ENCODE measurements at regions not wholly inside any gene's neighbourhood (a gene's known extent, or its start where the extent isn't known, plus 50 kb on each side); places are given as distances from the start of the nearest gene placed in this dataset.

DNA sequence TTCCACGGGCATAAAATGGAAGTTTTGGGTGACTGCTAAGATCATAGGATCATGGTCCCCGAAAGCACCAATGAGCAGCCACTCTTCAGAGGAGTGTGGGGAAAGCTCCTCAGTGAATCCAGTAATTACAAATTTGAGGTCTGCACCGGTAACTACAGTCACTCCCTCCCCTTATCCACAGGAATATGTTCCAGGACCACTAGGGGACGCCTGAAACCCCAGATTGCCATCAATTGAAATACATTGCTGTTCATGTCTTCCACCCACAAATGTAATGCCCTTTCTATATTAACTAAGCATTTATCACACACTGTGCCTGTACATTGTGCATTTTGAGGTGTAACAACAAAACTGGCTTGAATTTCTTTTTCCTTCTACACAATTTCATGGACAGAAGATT, 447.9 kb upstream of the PFKP start:
- Histone ChIP-seq H3K4me1 (ENCODE audit: insufficient read depth) (peaks cover 22% of the 10 kb centered on the region), H3K36me3 (ENCODE audit: insufficient read depth) (no peaks in the 10 kb centered on the region), H3K27me3 (ENCODE audit: insufficient read depth) (no peaks in the 10 kb centered on the region), H3K27ac (ENCODE audit: low read depth) (no peak overlapping the region), H4K20me1 (replicated peaks; ENCODE audit: insufficient read depth) (no peaks in the 10 kb centered on the region), H3K79me2 (replicated peaks; ENCODE audit: insufficient read depth) (no peaks in the 10 kb centered on the region), H2AFZ (no peak overlapping the region), H3K4me2 (no peak overlapping the region), H3F3A (replicated peaks; ENCODE audit: low read depth) (no peaks in the 10 kb centered on the region), H3K9me2 (ENCODE audit: insufficient read depth) (no peaks in the 10 kb centered on the region), H3K4me3 (no peak overlapping the region)
- no peak overlapping the region for H3K27ac Mint-ChIP-seq
- ATAC-seq: peak; percentile 81
- peaks cover 29% of the 10 kb centered on the region for H3K4me1 Mint-ChIP-seq
- H3K27me3 Mint-ChIP-seq (ENCODE audit: insufficient read depth, low read depth, poor library complexity): peaks cover 9% of the 10 kb centered on the region
- DNase-seq (ENCODE audit: low spot score): peak; percentile 72
- no peak overlapping the region for H3K4me3 Mint-ChIP-seq
- TF ChIP-seq EZH2 (IDR thresholded peaks at IDR 0.05; ENCODE audit: low read depth, unreplicated experiment): no peak
- TF ChIP-seq ETS1 (IDR thresholded peaks at IDR 0.05): no peak
- TF ChIP-seq, protein P1, sequence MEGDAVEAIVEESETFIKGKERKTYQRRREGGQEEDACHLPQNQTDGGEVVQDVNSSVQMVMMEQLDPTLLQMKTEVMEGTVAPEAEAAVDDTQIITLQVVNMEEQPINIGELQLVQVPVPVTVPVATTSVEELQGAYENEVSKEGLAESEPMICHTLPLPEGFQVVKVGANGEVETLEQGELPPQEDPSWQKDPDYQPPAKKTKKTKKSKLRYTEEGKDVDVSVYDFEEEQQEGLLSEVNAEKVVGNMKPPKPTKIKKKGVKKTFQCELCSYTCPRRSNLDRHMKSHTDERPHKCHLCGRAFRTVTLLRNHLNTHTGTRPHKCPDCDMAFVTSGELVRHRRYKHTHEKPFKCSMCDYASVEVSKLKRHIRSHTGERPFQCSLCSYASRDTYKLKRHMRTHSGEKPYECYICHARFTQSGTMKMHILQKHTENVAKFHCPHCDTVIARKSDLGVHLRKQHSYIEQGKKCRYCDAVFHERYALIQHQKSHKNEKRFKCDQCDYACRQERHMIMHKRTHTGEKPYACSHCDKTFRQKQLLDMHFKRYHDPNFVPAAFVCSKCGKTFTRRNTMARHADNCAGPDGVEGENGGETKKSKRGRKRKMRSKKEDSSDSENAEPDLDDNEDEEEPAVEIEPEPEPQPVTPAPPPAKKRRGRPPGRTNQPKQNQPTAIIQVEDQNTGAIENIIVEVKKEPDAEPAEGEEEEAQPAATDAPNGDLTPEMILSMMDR (conservative IDR thresholded peaks at IDR 0.05; ENCODE audit: low read depth in 2 of 2): peak; percentile 73 to 83
- no peak for TF ChIP-seq ZNF114 (CRISPR knock-in tag; IDR thresholded peaks at IDR 0.05)
- H3K9me3 Mint-ChIP-seq: no peaks in the 10 kb centered on the region; the same call in 2 of the 3 replicates
- H3K36me3 Mint-ChIP-seq (ENCODE audit: low read depth): no peaks in the 10 kb centered on the region

- TF ChIP-seq POLR2AphosphoS5 (IDR thresholded peaks at IDR 0.05; ENCODE audit: low read depth): no peak
- no peak for TF ChIP-seq ZNF331 (CRISPR knock-in tag; IDR thresholded peaks at IDR 0.05; ENCODE audit: low read depth)
- no peak for TF ChIP-seq EZH2 (IDR thresholded peaks at IDR 0.05; ENCODE audit: low read depth, unreplicated experiment)
- no peak for TF ChIP-seq REST (IDR thresholded peaks at IDR 0.05; ENCODE audit: unreplicated experiment)
- no peak for TF ChIP-seq STAT1 (IDR thresholded peaks at IDR 0.05; ENCODE audit: unreplicated experiment)
- TF ChIP-seq ETS1 (IDR thresholded peaks at IDR 0.05): no peak
- TF ChIP-seq, protein P1 (conservative IDR thresholded peaks at IDR 0.05; ENCODE audit: low read depth in 2 of 2): no peak
Measured at GRCh38 chr10:2618690-2619089, 448.7 kb upstream of the PFKP start.

More at GRCh38 chr10:2618690-2619089, 448.7 kb upstream of the PFKP start:
- no peak overlapping the region for H3K27ac Mint-ChIP-seq
- Histone ChIP-seq H3K4me1 (ENCODE audit: insufficient read depth) (peaks cover 22% of the 10 kb centered on the region), H2AFZ (no peak overlapping the region), H3K27ac (ENCODE audit: low read depth) (no peak overlapping the region), H3K9me2 (ENCODE audit: insufficient read depth) (no peaks in the 10 kb centered on the region), H3F3A (replicated peaks; ENCODE audit: low read depth) (no peaks in the 10 kb centered on the region), H4K20me1 (replicated peaks; ENCODE audit: insufficient read depth) (no peaks in the 10 kb centered on the region), H3K27me3 (ENCODE audit: insufficient read depth) (no peaks in the 10 kb centered on the region), H3K36me3 (ENCODE audit: insufficient read depth) (no peaks in the 10 kb centered on the region), H3K4me2 (no peak overlapping the region), H3K79me2 (replicated peaks; ENCODE audit: insufficient read depth) (no peaks in the 10 kb centered on the region), H3K4me3 (no peak overlapping the region)
- peaks cover 27% of the 10 kb centered on the region for H3K4me1 Mint-ChIP-seq
- H3K27me3 Mint-ChIP-seq (ENCODE audit: insufficient read depth, low read depth, poor library complexity): peaks cover 9% of the 10 kb centered on the region
- DNase-seq (ENCODE audit: low spot score) (no peak), ATAC-seq (no peak)
- H3K4me3 Mint-ChIP-seq: no peak overlapping the region
- H3K9me3 Mint-ChIP-seq: no peaks in the 10 kb centered on the region; the same call in 2 of the 3 replicates
- H3K36me3 Mint-ChIP-seq (ENCODE audit: low read depth): no peaks in the 10 kb centered on the region
